ENCODE measurements at regions not wholly inside any gene's neighbourhood (a gene's known extent, or its start where the extent isn't known, plus 50 kb on each side); places are given as distances from the start of the nearest gene placed in this dataset.
A peak's percentile ranks its signal among the peaks of the same experiment; 100 is the strongest.
"Not testable (repeated sequence)": the region's sequence is repeated elsewhere in the genome, so short reads cannot be mapped to it uniquely, and the experiment has no call there.

DNA sequence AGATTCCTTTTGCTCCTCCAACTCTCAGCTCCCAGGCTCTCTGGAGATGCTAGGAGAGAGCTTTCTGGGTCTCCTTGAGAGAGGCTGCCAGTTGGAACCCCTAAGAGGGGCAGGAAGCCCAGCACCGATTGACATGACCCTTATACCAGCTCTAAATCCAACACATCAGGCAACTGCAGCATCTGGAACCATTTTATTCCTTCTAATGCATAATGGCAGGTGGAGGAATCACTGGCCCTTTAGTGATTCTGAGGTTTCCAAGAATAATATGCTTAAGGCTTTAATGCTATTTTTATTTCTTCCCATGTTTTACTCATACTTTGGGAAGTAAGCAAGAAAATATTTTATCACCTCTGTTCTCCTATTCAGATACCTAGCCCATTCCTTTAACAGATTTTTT is 60.3 kb upstream of the TEX264 start:
- WGBS: no CpG with 5 or more reads among the region's 1 CpG
- Histone ChIP-seq H2BK15ac (ENCODE audit: low read depth, poor library complexity, severe bottlenecking) (no peak overlapping the region), H3K18ac (ENCODE audit: low read depth in 1 of 2, low read length in 2 of 2) (no peak overlapping the region)

GRCh38 chr3:51617597-51617996 is 53.5 kb upstream of the TEX264 start:
- no peaks in the 10 kb centered on the region for H3K9me3 ChIP-seq (ENCODE audit: control insufficient read depth, low read length)
- no peak overlapping the region for H3K23ac ChIP-seq (ENCODE audit: low read length in 2 of 2)
- no peak overlapping the region for H3K4ac ChIP-seq (ENCODE audit: low read depth in 1 of 2, low read length in 2 of 2)
- H3K27ac ChIP-seq (ENCODE audit: low read length, poor library complexity, severe bottlenecking): no peak overlapping the region
- no peak overlapping the region for H2AFZ ChIP-seq (ENCODE audit: low read depth, low read length)
- H3K4me1 ChIP-seq (ENCODE audit: control insufficient read depth, insufficient read depth, low read depth, low read length): no peaks in the 10 kb centered on the region
- H3K79me1 ChIP-seq (replicated peaks; ENCODE audit: low read length, poor library complexity, severe bottlenecking): peaks cover 37% of the 10 kb centered on the region
- DNase-seq: no peak
- H3K9ac ChIP-seq (ENCODE audit: low read length): no peak overlapping the region
- no peak overlapping the region for H4K91ac ChIP-seq (ENCODE audit: low read length)
- no peak overlapping the region for H3K18ac ChIP-seq (ENCODE audit: low read depth in 1 of 2, low read length in 2 of 2)
- no peak overlapping the region for H3K14ac ChIP-seq (ENCODE audit: low read length in 2 of 2)
- no peak overlapping the region for H2AK5ac ChIP-seq (ENCODE audit: low read length, severe bottlenecking)
- H2BK5ac ChIP-seq (ENCODE audit: low read depth, low read length, poor library complexity, severe bottlenecking): no peak overlapping the region
- H4K8ac ChIP-seq (ENCODE audit: low read length): no peak overlapping the region
- H2BK120ac ChIP-seq (ENCODE audit: low read depth, low read length): no peak overlapping the region
- no peak overlapping the region for H3K4me3 ChIP-seq (ENCODE audit: insufficient read depth in 1 of 2, low read depth in 1 of 2, low read length in 2 of 2)
- H2BK12ac ChIP-seq (ENCODE audit: low read length in 2 of 2): no peak overlapping the region
- H3K27me3 ChIP-seq (ENCODE audit: control insufficient read depth in 1 of 2, insufficient read depth in 1 of 2, low read length in 2 of 2): no peaks in the 10 kb centered on the region
- no peak overlapping the region for H3K4me2 ChIP-seq (ENCODE audit: low read length, poor library complexity, severe bottlenecking)
- H3K36me3 ChIP-seq (ENCODE audit: control insufficient read depth in 1 of 2, insufficient read depth in 2 of 2, low read depth in 1 of 2, low read length in 2 of 2): peaks cover 0 to 3% of the 10 kb centered on the region in 2 experiments
- 98% methylated on average over 2 of the region's 3 CpGs for WGBS
- no peak overlapping the region for H2BK15ac ChIP-seq (ENCODE audit: low read depth, poor library complexity, severe bottlenecking)

More for the DNA sequence above, 60.3 kb upstream of the TEX264 start:
- no peak overlapping the region for H3K4me2 ChIP-seq (ENCODE audit: low read length, poor library complexity, severe bottlenecking)
- H3K9ac ChIP-seq (ENCODE audit: low read length): no peak overlapping the region
- no peaks in the 10 kb centered on the region for H3K9me3 ChIP-seq (ENCODE audit: control insufficient read depth, low read length)
- H3K36me3 ChIP-seq (ENCODE audit: control insufficient read depth in 1 of 2, insufficient read depth in 2 of 2, low read depth in 1 of 2, low read length in 2 of 2): peaks cover 3 to 8% of the 10 kb centered on the region in 2 experiments
- H3K27me3 ChIP-seq (ENCODE audit: control insufficient read depth in 1 of 2, insufficient read depth in 1 of 2, low read length in 2 of 2): no peaks in the 10 kb centered on the region
- no peak overlapping the region for H3K23ac ChIP-seq (ENCODE audit: low read length in 2 of 2)
- no peak overlapping the region for H2BK12ac ChIP-seq (ENCODE audit: low read length in 2 of 2)
- no peak overlapping the region for H2BK5ac ChIP-seq (ENCODE audit: low read depth, low read length, poor library complexity, severe bottlenecking)
- no peak overlapping the region for H4K8ac ChIP-seq (ENCODE audit: low read length)
- H3K14ac ChIP-seq (ENCODE audit: low read length in 2 of 2): no peak overlapping the region
- H4K91ac ChIP-seq (ENCODE audit: low read length): no peak overlapping the region
- H3K4me1 ChIP-seq (ENCODE audit: control insufficient read depth, insufficient read depth, low read depth, low read length): no peaks in the 10 kb centered on the region
- DNase-seq: no peak
- H2AFZ ChIP-seq (ENCODE audit: low read depth, low read length): no peak overlapping the region
- H2BK120ac ChIP-seq (ENCODE audit: low read depth, low read length): peak overlapping the region; percentile 49
- peaks cover 22% of the 10 kb centered on the region for H3K79me1 ChIP-seq (replicated peaks; ENCODE audit: low read length, poor library complexity, severe bottlenecking)
- H3K27ac ChIP-seq (ENCODE audit: low read length, poor library complexity, severe bottlenecking): no peak overlapping the region
- H3K4ac ChIP-seq (ENCODE audit: low read depth in 1 of 2, low read length in 2 of 2): no peak overlapping the region
- no peak overlapping the region for H3K4me3 ChIP-seq (ENCODE audit: insufficient read depth in 1 of 2, low read depth in 1 of 2, low read length in 2 of 2)
- no peak overlapping the region for H2AK5ac ChIP-seq (ENCODE audit: low read length, severe bottlenecking)

DNA sequence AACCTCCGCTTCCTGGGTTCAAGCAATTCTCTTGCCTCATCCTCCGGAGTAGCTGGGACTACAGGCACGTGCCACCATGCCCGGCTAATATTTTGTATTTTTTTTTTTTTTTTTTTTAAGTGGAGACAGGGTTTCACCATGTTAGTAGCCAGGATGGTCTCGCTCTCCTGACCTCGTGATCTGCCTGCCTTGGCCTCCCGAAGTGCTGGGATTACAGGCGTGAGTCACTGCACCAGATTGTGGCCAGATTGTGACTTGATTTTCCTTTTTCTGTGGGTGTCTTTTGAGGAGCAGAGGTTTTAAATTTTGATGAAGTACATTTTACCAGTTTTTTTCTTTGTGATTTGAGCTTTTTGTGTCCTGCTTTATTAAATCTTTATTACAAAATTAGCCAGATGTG is 53.0 kb upstream of the TEX264 start:
- not testable (repeated sequence) for H2AFZ ChIP-seq (ENCODE audit: low read depth, low read length); H3K36me3 ChIP-seq (ENCODE audit: control insufficient read depth in 1 of 2, insufficient read depth in 2 of 2, low read depth in 1 of 2, low read length in 2 of 2); H3K9me3 ChIP-seq (ENCODE audit: control insufficient read depth, low read length); H3K27ac ChIP-seq (ENCODE audit: low read length, poor library complexity, severe bottlenecking); H3K14ac ChIP-seq (ENCODE audit: low read length in 2 of 2); DNase-seq; H3K4me1 ChIP-seq (ENCODE audit: control insufficient read depth, insufficient read depth, low read depth, low read length); H4K91ac ChIP-seq (ENCODE audit: low read length); H3K23ac ChIP-seq (ENCODE audit: low read length in 2 of 2); H2BK120ac ChIP-seq (ENCODE audit: low read depth, low read length); H4K8ac ChIP-seq (ENCODE audit: low read length); H3K27me3 ChIP-seq (ENCODE audit: control insufficient read depth in 1 of 2, insufficient read depth in 1 of 2, low read length in 2 of 2); H3K4ac ChIP-seq (ENCODE audit: low read depth in 1 of 2, low read length in 2 of 2); H2BK15ac ChIP-seq (ENCODE audit: low read depth, poor library complexity, severe bottlenecking); H3K4me3 ChIP-seq (ENCODE audit: insufficient read depth in 1 of 2, low read depth in 1 of 2, low read length in 2 of 2); H2AK5ac ChIP-seq (ENCODE audit: low read length, severe bottlenecking); H3K18ac ChIP-seq (ENCODE audit: low read depth in 1 of 2, low read length in 2 of 2); H2BK12ac ChIP-seq (ENCODE audit: low read length in 2 of 2); H3K4me2 ChIP-seq (ENCODE audit: low read length, poor library complexity, severe bottlenecking); H2BK5ac ChIP-seq (ENCODE audit: low read depth, low read length, poor library complexity, severe bottlenecking)
- peak overlapping the region; percentile 6 for H3K9ac ChIP-seq (ENCODE audit: low read length)
- peaks cover 41% of the 10 kb centered on the region for H3K79me1 ChIP-seq (replicated peaks; ENCODE audit: low read length, poor library complexity, severe bottlenecking)
- WGBS: 88% methylated on average over 8 of the region's 8 CpGs

DNA sequence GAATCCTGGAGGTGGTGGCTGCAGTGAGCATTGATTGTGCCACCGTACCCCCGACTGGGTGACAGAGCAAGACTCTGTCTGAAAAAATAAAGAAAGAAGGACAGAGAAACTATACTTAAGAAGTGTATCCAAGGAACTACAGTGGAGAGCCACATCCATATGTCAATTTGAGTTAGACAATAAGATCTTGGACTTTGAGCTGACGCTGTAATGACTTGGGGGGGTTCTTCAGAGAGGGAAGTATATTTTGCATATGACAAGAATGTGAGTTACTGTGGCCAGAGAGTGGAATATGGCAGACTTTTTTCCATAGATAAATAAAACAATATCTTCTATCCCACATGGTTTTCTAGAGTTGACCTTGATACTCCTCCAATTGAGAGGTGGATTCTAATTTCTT is 52.6 kb upstream of the TEX264 start:
- no peak overlapping the region for H2BK120ac ChIP-seq (ENCODE audit: low read depth, low read length)
- 95% methylated on average over 3 of the region's 3 CpGs for WGBS
- H3K4me2 ChIP-seq (ENCODE audit: low read length, poor library complexity, severe bottlenecking): no peak overlapping the region
- no peak overlapping the region for H3K27ac ChIP-seq (ENCODE audit: low read length, poor library complexity, severe bottlenecking)
- no peak overlapping the region for H2BK15ac ChIP-seq (ENCODE audit: low read depth, poor library complexity, severe bottlenecking)
- peaks cover 0 to 3% of the 10 kb centered on the region in 2 experiments for H3K36me3 ChIP-seq (ENCODE audit: control insufficient read depth in 1 of 2, insufficient read depth in 2 of 2, low read depth in 1 of 2, low read length in 2 of 2)
- no peak overlapping the region for H3K23ac ChIP-seq (ENCODE audit: low read length in 2 of 2)
- H2BK12ac ChIP-seq (ENCODE audit: low read length in 2 of 2): no peak overlapping the region
- H3K4me3 ChIP-seq (ENCODE audit: insufficient read depth in 1 of 2, low read depth in 1 of 2, low read length in 2 of 2): no peak overlapping the region
- H3K79me1 ChIP-seq (replicated peaks; ENCODE audit: low read length, poor library complexity, severe bottlenecking): peaks cover 42% of the 10 kb centered on the region
- H4K91ac ChIP-seq (ENCODE audit: low read length): no peak overlapping the region
- H3K4me1 ChIP-seq (ENCODE audit: control insufficient read depth, insufficient read depth, low read depth, low read length): no peaks in the 10 kb centered on the region
- no peak overlapping the region for H2AK5ac ChIP-seq (ENCODE audit: low read length, severe bottlenecking)
- H4K8ac ChIP-seq (ENCODE audit: low read length): no peak overlapping the region
- peak overlapping the region; percentile 6 for H3K9ac ChIP-seq (ENCODE audit: low read length)
- H3K27me3 ChIP-seq (ENCODE audit: control insufficient read depth in 1 of 2, insufficient read depth in 1 of 2, low read length in 2 of 2): no peaks in the 10 kb centered on the region
- H3K18ac ChIP-seq (ENCODE audit: low read depth in 1 of 2, low read length in 2 of 2): no peak overlapping the region
- DNase-seq: no peak
- H2BK5ac ChIP-seq (ENCODE audit: low read depth, low read length, poor library complexity, severe bottlenecking): no peak overlapping the region
- no peak overlapping the region for H2AFZ ChIP-seq (ENCODE audit: low read depth, low read length)
- no peaks in the 10 kb centered on the region for H3K9me3 ChIP-seq (ENCODE audit: control insufficient read depth, low read length)
- no peak overlapping the region for H3K14ac ChIP-seq (ENCODE audit: low read length in 2 of 2)
- no peak overlapping the region for H3K4ac ChIP-seq (ENCODE audit: low read depth in 1 of 2, low read length in 2 of 2)

Measured in mesenchymal stem cell (in vitro differentiated cells and primary cell).